HG03442 (cell line): ENCODE measurements at regions not wholly inside any gene's neighbourhood (a gene's known extent, or its start where the extent isn't known, plus 50 kb on each side); places are given as distances from the start of the nearest gene placed in this dataset.
"Not testable (repeated sequence)": the region's sequence is repeated elsewhere in the genome, so short reads cannot be mapped to it uniquely, and the experiment has no call there.

Experiments used
- ATAC-seq: cut with Tn5 transposase; IDR thresholded peaks from one replicate; pipeline ENCODE4 v1.9.1; 2021; ENCODE audit warnings: mild to moderate bottlenecking, moderate library complexity; ENCODE audit not compliant: unreplicated experiment

DNA sequence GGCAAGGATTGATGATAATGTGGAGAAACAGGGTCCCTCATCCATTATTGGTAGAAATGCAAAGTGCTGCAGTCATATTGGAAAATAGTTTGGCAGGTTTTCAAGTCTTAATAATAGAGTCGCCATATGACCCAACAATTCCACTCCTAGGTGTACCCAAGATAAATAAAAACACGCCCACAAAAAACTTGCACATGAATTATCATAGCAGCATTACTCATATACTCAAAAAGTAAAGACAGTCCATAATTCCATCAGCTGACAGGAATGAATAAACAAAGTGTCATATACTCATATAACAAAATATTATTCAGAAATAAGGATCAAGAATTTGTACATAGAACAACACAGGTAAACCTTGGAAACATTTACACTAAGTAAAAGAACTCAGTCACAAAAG is 242.9 kb upstream of the FTMT start:
- no peak for ATAC-seq

DNA sequence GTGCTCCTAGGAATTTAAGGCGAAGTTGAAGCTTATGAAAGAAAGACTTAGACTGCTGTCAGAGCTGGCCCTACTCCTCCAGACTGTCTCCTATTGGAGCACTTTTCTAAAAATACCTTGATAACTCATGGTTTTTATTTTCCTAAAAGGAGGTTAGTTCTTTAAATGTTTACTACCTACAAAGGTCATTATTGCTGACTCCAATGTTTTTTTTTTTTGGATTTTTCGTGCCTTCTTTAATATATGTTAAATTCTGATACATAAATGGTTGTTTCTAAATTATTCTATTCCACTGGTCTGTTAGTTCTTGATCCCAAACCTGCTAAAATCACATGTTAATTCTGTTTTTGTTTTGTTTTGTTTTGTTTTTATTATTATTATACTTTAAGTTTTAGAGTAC is 227.6 kb upstream of the FTMT start:
- ATAC-seq: no peak

DNA sequence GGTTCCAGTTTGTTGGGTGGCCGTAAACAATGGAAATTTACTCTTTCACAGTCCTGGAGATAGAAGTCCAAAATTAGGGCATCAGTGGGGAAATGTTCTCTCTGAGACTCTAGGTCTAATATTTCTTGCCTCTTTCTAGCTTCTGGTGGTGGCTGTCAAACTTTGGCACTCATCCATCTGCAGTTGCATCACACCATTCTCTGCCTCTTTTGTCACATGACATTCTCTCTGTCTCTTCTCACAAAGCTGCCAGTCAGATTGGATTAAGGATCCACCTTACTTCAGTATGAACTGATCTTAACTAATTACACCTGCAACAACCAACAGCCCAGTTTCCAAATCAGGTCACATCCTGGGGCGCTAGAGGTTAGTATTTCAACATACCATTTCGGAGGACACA is 222.9 kb upstream of the FTMT start:
- ATAC-seq: no peak

DNA sequence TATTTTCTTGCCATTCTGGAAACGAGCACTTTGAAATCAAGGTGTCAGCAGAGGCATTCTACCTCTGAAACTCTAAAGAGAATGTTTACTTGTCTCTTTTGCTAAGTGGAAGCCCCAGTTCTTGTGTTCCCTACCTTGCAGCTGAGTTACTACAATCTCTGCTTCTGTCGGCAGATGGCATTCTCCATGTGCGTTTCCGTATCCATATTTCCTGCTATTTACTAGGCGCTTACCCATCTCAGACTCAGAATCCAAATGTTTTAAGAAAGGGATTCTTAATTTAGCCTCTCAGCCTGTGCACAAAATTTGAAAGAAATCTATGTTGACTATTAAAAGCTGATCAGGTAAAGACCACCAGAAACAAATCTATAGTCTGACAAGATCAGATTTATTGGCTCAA is 221.3 kb upstream of the FTMT start:
- no peak for ATAC-seq

DNA sequence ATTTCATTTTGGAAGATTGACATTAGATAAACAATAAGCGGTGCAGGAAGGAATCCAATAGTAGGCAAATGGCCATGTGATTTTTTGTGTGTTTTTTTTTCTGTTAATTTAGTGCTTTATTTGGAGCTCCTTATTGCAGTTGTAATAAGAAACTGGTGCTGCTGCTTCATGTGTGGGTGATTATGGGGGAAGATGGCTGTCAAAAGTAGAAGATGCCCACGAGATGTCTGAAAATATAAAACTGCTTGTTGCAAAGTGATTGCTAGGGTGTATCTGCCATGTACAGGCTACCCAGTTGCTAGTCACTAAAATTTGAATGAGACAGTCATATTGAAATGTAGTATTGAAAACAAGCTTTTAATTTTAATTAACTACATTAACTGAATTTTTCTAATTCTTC is 216.7 kb upstream of the FTMT start:
- ATAC-seq: no peak

DNA sequence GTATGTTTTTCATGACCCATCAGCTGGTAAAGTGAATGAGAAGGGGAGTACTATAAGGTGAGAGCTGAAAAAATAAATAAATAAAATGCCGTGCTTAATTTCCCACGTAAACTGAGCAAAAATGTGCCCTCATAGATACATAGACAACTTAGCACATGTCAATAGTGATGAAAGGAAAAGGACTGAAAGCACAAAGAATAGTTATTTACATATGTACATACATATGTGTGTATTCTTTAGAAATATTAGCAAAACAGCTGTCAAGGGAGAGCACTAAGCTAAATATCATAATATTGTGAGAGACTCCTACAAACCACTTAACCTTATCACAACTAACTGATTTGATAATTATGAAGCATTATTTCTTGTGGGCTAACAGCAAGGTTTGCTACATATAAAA is 213.6 kb upstream of the FTMT start:
- ATAC-seq: no peak

DNA sequence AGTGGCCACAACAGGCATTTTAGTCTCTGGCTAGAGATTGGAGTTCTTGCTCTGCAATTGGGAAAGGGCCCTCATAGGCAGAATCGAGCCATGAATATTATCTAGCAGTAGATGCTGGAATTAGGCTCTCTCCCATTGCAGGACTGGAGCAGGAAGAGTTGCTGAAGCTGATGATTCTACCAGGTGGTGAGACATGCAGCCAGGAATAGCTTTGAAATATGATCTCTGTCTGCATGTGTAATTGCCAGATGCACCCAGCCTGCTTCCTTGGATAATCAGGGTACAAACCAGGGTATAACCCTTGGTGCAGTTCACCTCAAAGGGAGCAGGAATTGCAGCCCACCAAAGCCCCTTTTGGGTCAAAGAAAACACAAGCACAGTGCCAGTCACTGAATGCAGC is 211.4 kb upstream of the FTMT start:
- ATAC-seq: no peak

DNA sequence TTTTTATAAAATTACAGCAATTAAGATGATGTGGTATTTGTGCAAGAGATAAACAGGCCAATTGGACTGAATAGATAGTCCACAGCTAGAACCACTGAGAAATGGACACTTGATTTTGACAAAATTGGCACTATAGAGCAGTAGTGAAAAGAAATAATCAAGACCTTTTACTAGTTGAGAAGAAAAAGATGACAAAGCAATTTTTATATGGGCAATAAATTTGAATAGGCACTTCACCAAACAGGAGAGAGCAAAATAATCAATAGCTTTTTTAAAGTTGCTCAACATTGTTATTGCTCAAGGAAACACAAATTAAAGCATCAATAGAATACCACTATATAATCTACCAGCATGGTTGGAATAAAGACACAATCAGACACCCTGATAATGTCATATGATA is 193.5 kb upstream of the FTMT start:
- ATAC-seq: no peak

DNA sequence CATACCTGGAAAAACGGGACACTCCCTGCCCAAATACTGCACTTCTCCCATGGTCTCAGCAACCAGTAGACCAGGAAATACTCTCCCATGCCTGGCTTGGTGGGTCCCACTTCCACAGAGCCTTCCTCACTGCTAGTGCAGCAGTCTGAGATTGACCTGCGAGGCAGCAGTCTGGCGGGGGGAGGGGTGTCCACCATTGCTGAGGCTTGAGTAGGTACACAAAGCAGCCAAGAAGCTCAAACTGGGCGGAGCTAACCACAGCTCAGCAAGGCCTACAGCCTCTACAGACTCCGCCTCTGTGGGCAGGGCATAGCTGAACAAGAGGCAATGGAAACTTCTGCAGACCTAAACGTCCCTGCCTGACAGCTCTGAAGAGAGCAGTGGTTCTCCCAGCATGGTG is 191.5 kb upstream of the FTMT start:
- no peak for ATAC-seq

DNA sequence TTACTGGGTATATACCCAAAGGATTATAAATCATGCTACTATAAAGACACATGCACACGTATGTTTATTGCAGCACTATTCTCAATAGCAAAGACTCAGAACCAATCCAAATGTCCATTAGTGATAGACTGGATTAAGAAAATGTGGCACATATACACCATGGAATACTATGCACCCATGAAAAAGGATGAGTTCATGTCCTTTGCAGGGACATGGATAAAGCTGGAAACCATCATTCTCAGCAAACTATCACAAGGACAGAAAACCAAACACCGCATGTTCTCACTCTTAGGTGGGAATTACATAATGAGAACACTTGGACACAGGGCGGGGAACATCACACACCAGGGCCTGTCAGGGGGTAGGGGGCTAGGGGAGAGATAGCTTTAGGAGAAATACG is 186.1 kb upstream of the FTMT start:
- not testable (repeated sequence) for ATAC-seq

DNA sequence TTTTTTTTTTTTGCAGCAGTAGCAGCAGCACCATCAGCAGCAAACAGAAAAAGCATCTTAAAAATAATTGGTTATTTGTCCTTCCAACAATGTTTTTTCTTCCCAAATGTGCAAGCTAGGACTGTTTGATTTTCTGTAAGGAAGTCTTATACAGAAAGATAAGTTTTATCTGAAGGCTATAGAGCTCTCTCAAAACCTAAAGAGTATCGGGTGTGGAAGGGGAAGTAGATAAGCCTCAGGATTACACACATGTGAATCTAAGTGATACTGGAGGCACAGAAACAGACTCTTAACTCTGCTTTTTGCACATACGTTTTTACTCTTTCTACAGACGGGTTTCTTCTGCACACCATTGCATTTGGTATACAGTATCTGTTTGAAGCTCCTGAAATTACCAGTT is 184.4 kb upstream of the FTMT start:
- no peak for ATAC-seq

DNA sequence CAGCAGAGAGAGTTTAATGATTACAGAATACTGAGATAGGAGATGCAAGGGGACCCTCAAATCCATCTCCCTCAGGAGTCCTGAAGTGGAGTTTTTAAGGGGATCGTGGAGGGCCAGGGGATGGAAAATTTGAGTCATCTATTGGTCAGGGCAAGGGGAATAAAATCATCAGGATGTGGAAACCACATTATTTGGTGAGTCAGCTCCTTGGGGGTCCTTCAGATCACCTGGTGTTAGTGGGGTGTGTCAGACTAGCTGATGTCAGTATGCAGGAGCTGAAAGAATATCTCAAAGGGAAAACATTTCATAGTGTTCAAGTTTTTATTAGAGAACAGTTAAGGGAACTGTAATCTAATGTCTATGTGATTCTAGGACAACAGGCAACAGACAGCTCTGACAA is 183.0 kb upstream of the FTMT start:
- ATAC-seq: no peak

DNA sequence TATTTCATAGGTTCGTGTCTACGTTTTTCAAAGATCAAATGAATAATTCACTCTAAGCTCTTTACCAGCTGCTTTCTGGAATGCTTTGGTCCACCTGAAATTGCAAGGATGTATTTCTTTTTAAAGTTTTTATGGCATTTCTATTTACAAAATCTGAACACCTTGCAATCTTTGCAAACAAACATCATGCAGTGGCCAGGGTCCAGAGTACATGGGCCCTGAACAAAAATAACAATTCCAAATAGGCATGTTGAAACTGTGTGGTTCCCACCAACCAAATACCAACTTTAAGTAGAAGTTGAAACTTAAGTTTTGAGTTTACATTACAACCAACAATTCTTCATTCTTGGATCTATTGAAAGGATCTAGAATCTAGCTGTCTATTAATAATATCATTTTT is 180.1 kb upstream of the FTMT start:
- no peak for ATAC-seq

DNA sequence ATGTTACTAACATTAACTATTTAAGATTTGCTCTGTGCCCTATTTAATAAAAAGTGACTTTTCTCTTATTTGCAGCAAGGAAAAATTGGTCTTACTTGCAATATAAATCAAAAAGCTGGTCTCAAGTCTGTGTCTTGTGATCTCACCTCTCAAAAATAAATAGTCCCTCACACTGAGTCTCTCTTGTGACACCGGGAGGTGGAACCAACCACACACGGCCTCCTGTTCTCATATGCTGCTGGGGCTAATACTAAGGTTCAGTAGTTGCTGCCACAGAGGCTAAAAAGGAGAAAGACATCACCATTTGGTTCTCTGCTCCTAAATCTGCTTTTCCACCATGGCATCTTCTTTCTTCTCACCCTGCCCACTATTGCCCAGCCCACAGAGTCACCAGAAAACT is 175.8 kb upstream of the FTMT start:
- no peak for ATAC-seq

DNA sequence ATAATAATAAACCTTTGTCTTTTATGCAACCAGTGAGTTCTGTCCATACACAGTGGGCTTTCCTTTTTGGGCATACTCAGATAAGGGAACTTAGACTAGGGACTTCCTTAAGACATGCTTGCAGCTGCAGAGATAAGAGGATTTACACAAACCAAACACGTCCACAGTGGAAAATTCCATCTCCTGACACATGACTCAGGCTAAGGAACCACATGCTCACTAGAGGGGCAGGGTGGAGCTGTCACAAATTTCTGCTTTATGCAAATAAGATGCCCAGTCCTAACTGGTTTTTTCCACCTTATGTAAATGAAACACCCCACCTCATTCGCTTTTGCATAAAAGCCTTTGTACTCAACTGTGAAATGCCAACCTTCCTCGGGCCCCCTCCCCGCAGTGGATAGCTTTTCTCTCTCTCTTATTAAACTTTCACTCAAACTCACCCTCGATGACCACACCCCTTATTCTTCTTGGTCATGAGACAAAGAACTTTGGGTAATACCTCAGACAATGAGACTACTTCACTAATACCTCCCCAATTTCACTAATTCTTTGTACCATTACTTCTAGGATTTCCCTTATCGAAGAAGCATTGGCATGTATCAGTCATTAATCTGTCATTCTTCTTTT is 170.3 kb upstream of the FTMT start:
- no peak for ATAC-seq

DNA sequence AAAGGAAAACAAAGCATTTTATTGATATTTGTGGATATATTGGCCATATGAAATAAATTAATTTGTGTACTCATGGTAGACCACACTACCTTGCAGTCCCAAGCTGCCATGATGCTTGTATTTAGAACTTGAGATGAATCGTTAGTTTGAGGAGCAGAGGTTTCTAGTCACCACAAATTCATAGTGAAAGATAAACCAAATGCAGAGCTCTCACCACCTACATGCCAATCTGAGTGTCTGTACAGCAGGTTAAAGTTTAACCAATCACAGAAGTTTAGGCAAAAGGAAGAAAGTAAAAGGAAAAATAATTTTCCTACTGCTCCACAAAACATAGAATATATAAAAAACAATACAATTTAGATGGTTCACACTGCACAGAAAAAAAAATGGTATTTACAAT is 163.6 kb upstream of the FTMT start:
- ATAC-seq: no peak

DNA sequence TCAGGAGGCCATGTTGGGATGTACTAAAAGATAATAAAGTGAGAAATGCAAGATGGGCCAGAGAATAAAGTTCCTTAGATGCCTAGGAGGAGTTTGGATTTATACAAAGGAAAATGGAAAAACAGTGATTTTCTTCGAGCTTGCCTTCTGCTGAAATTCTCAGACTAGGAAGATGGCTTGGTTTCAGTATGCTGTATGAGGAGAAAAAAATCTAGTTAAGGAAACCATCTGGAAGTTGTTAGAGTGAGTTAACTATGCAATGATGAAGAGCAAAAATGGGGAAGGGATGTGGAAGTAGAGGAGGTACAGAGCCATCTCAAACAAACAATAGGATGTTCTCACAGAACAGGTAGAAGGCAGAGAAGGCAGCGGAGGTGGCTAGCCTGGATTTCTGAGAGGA is 162.9 kb upstream of the FTMT start:
- no peak for ATAC-seq

DNA sequence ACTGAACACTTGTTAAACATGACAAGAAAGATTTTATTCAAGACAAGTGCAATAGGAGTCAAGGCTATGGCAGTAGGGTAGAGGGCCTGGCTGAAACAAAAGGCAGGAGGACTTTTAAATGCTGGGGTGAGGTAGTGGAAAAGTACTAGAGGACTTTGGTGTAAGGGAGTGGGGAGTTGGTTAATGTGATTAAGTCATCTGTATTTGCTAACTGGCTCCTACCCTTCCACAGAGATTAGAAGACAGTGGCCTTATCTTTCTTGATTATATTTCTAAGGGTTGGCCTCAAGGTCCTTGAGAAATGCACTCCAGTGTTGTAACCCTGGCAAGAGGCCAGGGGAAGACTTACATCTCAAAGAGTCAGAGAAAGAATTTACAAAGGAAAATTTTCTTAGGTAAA is 160.2 kb upstream of the FTMT start:
- ATAC-seq: no peak

DNA sequence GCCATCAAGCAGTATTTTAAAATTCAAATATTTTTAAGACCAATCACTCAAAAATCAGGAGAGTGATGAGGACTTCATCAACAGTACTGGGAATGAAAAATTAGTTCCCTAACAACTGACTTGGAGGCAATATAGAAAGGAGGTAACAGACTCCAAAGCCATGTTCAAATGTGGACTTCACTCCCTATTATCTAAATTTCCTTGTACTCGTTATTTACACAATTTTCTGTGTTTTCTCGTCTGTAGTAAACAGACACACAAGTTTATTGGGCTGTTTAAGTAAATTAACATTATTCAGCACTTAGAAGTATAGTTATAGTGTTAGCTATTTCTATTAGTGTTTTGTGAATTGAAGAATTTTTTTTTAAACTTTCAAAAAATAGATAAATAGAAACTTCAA is 159.5 kb upstream of the FTMT start:
- no peak for ATAC-seq

DNA sequence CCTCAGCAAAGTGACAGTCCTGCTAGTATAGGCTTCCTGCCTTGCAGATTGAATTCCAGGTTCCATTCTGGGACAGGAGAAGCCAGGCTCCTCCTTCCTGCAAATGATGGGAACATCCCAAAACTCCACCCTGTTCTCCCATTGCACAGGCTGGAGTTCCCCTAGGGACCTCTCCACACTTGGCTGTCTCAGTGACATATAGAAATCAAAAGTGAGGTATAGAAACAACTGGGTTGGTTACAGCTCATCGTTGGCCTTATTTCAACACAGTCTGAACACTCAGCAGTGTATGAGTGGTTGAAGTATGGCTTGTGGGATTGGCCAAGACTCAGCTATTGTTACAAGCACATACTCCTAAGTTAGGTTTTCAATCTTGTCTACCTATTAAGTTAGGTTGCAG is 157.8 kb upstream of the FTMT start:
- no peak for ATAC-seq

DNA sequence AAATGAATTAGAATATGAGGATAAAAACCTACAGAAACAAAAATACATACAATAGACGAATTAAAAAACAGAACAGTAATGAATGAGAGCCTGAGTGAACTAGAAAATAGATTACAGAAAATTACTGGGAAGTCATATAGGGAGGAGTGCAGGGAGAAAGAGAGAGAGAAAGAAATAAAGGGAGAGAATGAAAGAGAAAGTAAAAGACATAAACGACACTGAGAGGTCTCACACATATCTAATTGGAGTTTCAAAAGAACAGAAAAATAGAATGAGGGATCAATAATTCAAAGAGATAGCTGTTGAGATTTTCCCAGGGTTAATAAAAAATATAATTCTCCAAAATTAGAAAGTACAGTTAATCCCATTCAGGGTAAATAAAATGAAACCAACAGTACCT is 156.4 kb upstream of the FTMT start:
- no peak for ATAC-seq

DNA sequence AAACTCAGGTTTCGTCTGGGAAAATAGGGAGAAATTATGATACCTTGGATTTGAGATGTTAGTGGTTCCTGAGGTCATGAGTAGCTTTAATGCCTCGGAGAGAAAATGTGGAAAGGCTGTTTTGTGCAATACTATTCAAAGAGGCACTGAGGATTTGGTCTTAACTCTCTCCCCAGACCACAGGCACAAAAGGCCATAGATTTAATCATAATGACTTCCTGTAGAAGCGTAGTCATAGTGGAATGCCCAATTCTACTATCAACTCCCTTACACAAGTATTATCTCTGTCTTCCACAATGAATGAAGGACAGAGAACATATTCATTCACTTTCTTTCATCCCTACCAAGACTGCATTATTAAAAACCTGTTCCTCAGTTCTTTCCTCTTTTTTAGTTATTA is 153.0 kb upstream of the FTMT start:
- ATAC-seq: no peak

DNA sequence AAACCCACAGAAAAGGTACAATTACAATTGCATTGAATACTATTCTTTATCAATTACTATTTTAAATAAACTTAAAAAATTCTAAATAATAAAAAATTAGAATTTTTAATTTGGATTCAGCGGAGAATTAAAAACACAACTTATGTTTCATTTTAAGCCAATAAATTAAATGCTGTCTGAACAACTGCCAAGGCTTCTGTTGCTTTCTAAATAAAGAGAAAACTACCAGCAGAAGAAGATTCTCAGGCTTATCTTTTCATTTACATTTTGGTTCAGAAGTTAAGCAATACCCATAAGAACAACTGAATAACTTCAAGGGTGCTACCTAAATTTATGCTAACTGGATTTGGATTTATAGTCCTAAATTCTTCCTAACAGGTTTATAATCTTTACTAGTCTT is 150.0 kb upstream of the FTMT start:
- no peak for ATAC-seq

DNA sequence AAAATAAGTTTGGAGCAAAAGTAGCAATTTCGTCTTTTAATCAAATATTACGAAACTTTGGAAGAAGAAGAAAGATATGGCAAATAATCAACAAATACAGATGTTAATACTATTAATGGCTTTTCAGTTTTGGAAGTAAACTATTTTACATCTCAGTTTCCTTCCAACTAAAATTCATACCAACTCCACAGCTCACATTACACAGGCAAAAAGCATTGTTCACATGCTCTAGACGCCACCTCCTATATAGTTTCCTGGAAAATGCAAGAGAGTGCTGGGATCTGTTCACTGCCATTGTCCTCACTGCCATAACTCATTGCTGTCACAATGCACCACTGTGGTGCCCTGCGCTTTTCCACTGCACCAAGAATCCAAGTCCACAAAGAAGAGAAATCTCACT is 149.0 kb upstream of the FTMT start:
- no peak for ATAC-seq
